ENCODE measurements at regions not wholly inside any gene's neighbourhood (a gene's known extent, or its start where the extent isn't known, plus 50 kb on each side); places are given as distances from the start of the nearest gene placed in this dataset.

DNA sequence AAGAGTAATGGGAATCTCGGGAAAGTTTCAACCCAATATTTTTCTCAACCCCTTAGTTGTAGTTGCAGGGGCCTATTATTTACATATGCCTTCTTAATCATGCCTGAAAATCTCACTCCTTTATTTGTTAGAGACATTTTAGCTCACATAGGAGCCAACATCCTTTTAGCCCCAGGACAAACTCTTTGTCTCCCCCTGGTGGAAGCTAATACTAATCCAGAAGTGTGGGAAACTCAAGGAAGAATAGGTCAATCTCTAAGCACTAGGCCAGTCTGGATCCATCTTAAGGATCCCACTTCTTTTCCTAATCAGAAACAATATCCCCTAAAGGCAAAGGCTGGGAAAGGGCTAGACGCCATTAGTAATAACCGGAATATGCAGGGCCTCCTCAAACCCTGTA is 550.9 kb upstream of the PKDCC start:
- TF ChIP-seq, protein P1, sequence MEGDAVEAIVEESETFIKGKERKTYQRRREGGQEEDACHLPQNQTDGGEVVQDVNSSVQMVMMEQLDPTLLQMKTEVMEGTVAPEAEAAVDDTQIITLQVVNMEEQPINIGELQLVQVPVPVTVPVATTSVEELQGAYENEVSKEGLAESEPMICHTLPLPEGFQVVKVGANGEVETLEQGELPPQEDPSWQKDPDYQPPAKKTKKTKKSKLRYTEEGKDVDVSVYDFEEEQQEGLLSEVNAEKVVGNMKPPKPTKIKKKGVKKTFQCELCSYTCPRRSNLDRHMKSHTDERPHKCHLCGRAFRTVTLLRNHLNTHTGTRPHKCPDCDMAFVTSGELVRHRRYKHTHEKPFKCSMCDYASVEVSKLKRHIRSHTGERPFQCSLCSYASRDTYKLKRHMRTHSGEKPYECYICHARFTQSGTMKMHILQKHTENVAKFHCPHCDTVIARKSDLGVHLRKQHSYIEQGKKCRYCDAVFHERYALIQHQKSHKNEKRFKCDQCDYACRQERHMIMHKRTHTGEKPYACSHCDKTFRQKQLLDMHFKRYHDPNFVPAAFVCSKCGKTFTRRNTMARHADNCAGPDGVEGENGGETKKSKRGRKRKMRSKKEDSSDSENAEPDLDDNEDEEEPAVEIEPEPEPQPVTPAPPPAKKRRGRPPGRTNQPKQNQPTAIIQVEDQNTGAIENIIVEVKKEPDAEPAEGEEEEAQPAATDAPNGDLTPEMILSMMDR (IDR thresholded peaks at IDR 0.05): no peak
- TF ChIP-seq POLR2A (IDR thresholded peaks at IDR 0.05): no peak
